ENCODE measurements at regions not wholly inside any gene's neighbourhood (a gene's known extent, or its start where the extent isn't known, plus 50 kb on each side); places are given as distances from the start of the nearest gene placed in this dataset.

DNA sequence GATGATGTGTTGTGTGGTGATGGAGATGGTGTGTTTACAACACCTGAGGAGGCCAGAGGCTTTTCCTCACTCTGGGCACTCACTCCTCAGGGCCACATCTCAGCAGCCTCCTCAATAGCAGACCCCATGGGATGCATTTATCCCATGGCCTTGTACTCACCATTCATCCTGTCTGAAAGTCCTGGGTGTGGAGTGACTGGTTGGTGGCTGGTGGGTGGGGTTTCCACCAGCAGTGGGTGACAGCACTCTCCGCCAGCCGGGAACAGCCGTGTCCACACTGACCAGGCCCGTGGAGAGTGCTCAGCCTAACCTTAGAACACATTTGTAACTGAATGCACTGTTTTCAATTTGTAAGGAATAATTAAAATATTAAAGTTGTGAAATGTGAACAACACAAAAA lies 163.4 kb upstream of the AFDN start:
- TF ChIP-seq YY1 (IDR thresholded peaks at IDR 0.05; ENCODE audit: insufficient read depth, insufficient read length) (no peak), ZNF274 (IDR thresholded peaks at IDR 0.05; ENCODE audit: low read depth, low read length) (no peak)

Measured in NT2/D1 (cell line).